ENCODE measurements at regions not wholly inside any gene's neighbourhood (a gene's known extent, or its start where the extent isn't known, plus 50 kb on each side); places are given as distances from the start of the nearest gene placed in this dataset.

GRCh38 chr10:131736321-131736980 lies 164.4 kb upstream of the PPP2R2D start:
- H3K9me3 ChIP-seq (ENCODE audit: control insufficient read depth in 5 of 5, low read length in 5 of 5): peaks cover 3 to 23% (median 13%) of the 10 kb centered on the region in 5 donors
- H3K4me1 ChIP-seq (ENCODE audit: control insufficient read depth in 5 of 5, insufficient read depth in 5 of 5, low read length in 5 of 5): no peaks in the 10 kb centered on the region
- H3K9ac ChIP-seq (ENCODE audit: low read length in 5 of 5): no peak overlapping the region
- H3K36me3 ChIP-seq (ENCODE audit: control insufficient read depth in 5 of 5, insufficient read depth in 5 of 5, low read length in 5 of 5): no peaks in the 10 kb centered on the region
- H3K27ac ChIP-seq (ENCODE audit: low read depth, low read length): no peak overlapping the region
- no peak overlapping the region for H3K4me3 ChIP-seq (ENCODE audit: low read depth in 1 of 5, low read length in 5 of 5)
- H3K27me3 ChIP-seq (ENCODE audit: control insufficient read depth in 5 of 5, insufficient read depth in 4 of 5, low read length in 5 of 5): peaks cover 0 to 21% (median 15%) of the 10 kb centered on the region in 5 donors

- Histone ChIP-seq H3K27ac (ENCODE audit: low read depth, low read length) (no peak overlapping the region), H3K4me1 (ENCODE audit: control insufficient read depth in 5 of 5, insufficient read depth in 5 of 5, low read length in 5 of 5) (no peaks in the 10 kb centered on the region), H3K9ac (ENCODE audit: low read length in 5 of 5) (no peak overlapping the region), H3K4me3 (ENCODE audit: low read depth in 1 of 5, low read length in 5 of 5) (no peak overlapping the region), H3K36me3 (ENCODE audit: control insufficient read depth in 5 of 5, insufficient read depth in 5 of 5, low read length in 5 of 5) (no peaks in the 10 kb centered on the region), H3K9me3 (ENCODE audit: control insufficient read depth in 5 of 5, low read length in 5 of 5) (peaks cover 0 to 10% (median 3%) of the 10 kb centered on the region in 5 donors), H3K27me3 (ENCODE audit: control insufficient read depth in 5 of 5, insufficient read depth in 4 of 5, low read length in 5 of 5) (peaks cover 1 to 23% (median 20%) of the 10 kb centered on the region in 5 donors)
Measured at GRCh38 chr10:131737543-131738395, 163.0 kb upstream of the PPP2R2D start.

GRCh38 chr10:131738396-131738735 lies 162.4 kb upstream of the PPP2R2D start:
- H3K36me3 ChIP-seq (ENCODE audit: control insufficient read depth in 5 of 5, insufficient read depth in 5 of 5, low read length in 5 of 5): no peaks in the 10 kb centered on the region
- no peak overlapping the region for H3K9ac ChIP-seq (ENCODE audit: low read length in 5 of 5)
- H3K4me1 ChIP-seq (ENCODE audit: control insufficient read depth in 5 of 5, insufficient read depth in 5 of 5, low read length in 5 of 5): peaks cover 0 to 2% (median 0%) of the 10 kb centered on the region in 5 donors
- H3K27ac ChIP-seq (ENCODE audit: low read depth, low read length): no peak overlapping the region
- no peak overlapping the region for H3K4me3 ChIP-seq (ENCODE audit: low read depth in 1 of 5, low read length in 5 of 5)
- peaks cover 7 to 28% (median 26%) of the 10 kb centered on the region in 5 donors for H3K27me3 ChIP-seq (ENCODE audit: control insufficient read depth in 5 of 5, insufficient read depth in 4 of 5, low read length in 5 of 5)
- H3K9me3 ChIP-seq (ENCODE audit: control insufficient read depth in 5 of 5, low read length in 5 of 5): peaks cover 0 to 6% (median 0%) of the 10 kb centered on the region in 5 donors

GRCh38 chr10:131739206-131739605 lies 161.6 kb upstream of the PPP2R2D start:
- no peak overlapping the region for H3K27ac ChIP-seq (ENCODE audit: low read depth, low read length)
- no peak overlapping the region for H3K9ac ChIP-seq (ENCODE audit: low read length in 5 of 5)
- H3K9me3 ChIP-seq (ENCODE audit: control insufficient read depth in 5 of 5, low read length in 5 of 5): peaks cover 0 to 6% (median 0%) of the 10 kb centered on the region in 5 donors
- peaks cover 0 to 4% (median 0%) of the 10 kb centered on the region in 5 donors for H3K4me1 ChIP-seq (ENCODE audit: control insufficient read depth in 5 of 5, insufficient read depth in 5 of 5, low read length in 5 of 5)
- peaks cover 13 to 34% (median 32%) of the 10 kb centered on the region in 5 donors for H3K27me3 ChIP-seq (ENCODE audit: control insufficient read depth in 5 of 5, insufficient read depth in 4 of 5, low read length in 5 of 5)
- no peak overlapping the region for H3K4me3 ChIP-seq (ENCODE audit: low read depth in 1 of 5, low read length in 5 of 5)
- no peaks in the 10 kb centered on the region for H3K36me3 ChIP-seq (ENCODE audit: control insufficient read depth in 5 of 5, insufficient read depth in 5 of 5, low read length in 5 of 5)

GRCh38 chr10:131742500-131742951 lies 158.3 kb upstream of the PPP2R2D start:
- Histone ChIP-seq H3K4me3 (ENCODE audit: low read depth in 1 of 5, low read length in 5 of 5) (no peak overlapping the region), H3K36me3 (ENCODE audit: control insufficient read depth in 5 of 5, insufficient read depth in 5 of 5, low read length in 5 of 5) (no peaks in the 10 kb centered on the region), H3K9ac (ENCODE audit: low read length in 5 of 5) (no peak overlapping the region), H3K27ac (ENCODE audit: low read depth, low read length) (no peak overlapping the region), H3K4me1 (ENCODE audit: control insufficient read depth in 5 of 5, insufficient read depth in 5 of 5, low read length in 5 of 5) (peaks cover 0 to 4% (median 0%) of the 10 kb centered on the region in 5 donors), H3K27me3 (ENCODE audit: control insufficient read depth in 5 of 5, insufficient read depth in 4 of 5, low read length in 5 of 5) (peaks cover 21 to 53% (median 46%) of the 10 kb centered on the region in 5 donors), H3K9me3 (ENCODE audit: control insufficient read depth in 5 of 5, low read length in 5 of 5) (peaks cover 0 to 6% (median 0%) of the 10 kb centered on the region in 5 donors)

GRCh38 chr10:131743190-131744151 lies 157.3 kb upstream of the PPP2R2D start:
- Histone ChIP-seq H3K4me1 (ENCODE audit: control insufficient read depth in 5 of 5, insufficient read depth in 5 of 5, low read length in 5 of 5) (peaks cover 0 to 4% (median 0%) of the 10 kb centered on the region in 5 donors), H3K27ac (ENCODE audit: low read depth, low read length) (no peak overlapping the region), H3K9ac (ENCODE audit: low read length in 5 of 5) (no peak overlapping the region), H3K36me3 (ENCODE audit: control insufficient read depth in 5 of 5, insufficient read depth in 5 of 5, low read length in 5 of 5) (no peaks in the 10 kb centered on the region), H3K4me3 (ENCODE audit: low read depth in 1 of 5, low read length in 5 of 5) (no peak overlapping the region), H3K9me3 (ENCODE audit: control insufficient read depth in 5 of 5, low read length in 5 of 5) (peaks cover 0 to 6% (median 0%) of the 10 kb centered on the region in 5 donors), H3K27me3 (ENCODE audit: control insufficient read depth in 5 of 5, insufficient read depth in 4 of 5, low read length in 5 of 5) (peaks cover 21 to 53% (median 45%) of the 10 kb centered on the region in 5 donors)

GRCh38 chr10:131744346-131744745 lies 156.5 kb upstream of the PPP2R2D start:
- H3K27me3 ChIP-seq (ENCODE audit: control insufficient read depth in 5 of 5, insufficient read depth in 4 of 5, low read length in 5 of 5): peaks cover 23 to 53% (median 52%) of the 10 kb centered on the region in 5 donors
- no peak overlapping the region for H3K27ac ChIP-seq (ENCODE audit: low read depth, low read length)
- H3K4me3 ChIP-seq (ENCODE audit: low read depth in 1 of 5, low read length in 5 of 5): no peak overlapping the region

GRCh38 chr10:131745591-131745990 lies 155.2 kb upstream of the PPP2R2D start:
- Histone ChIP-seq H3K27ac (ENCODE audit: low read depth, low read length) (no peak overlapping the region), H3K4me3 (ENCODE audit: low read depth in 1 of 5, low read length in 5 of 5) (no peak overlapping the region), H3K27me3 (ENCODE audit: control insufficient read depth in 5 of 5, insufficient read depth in 4 of 5, low read length in 5 of 5) (peaks cover 24 to 65% (median 56%) of the 10 kb centered on the region in 5 donors)

More at GRCh38 chr10:131744346-131744745, 156.5 kb upstream of the PPP2R2D start:
- Histone ChIP-seq H3K9me3 (ENCODE audit: control insufficient read depth in 5 of 5, low read length in 5 of 5) (peaks cover 0 to 6% (median 0%) of the 10 kb centered on the region in 5 donors), H3K36me3 (ENCODE audit: control insufficient read depth in 5 of 5, insufficient read depth in 5 of 5, low read length in 5 of 5) (no peaks in the 10 kb centered on the region), H3K4me1 (ENCODE audit: control insufficient read depth in 5 of 5, insufficient read depth in 5 of 5, low read length in 5 of 5) (peaks cover 0 to 4% (median 0%) of the 10 kb centered on the region in 5 donors), H3K9ac (ENCODE audit: low read length in 5 of 5) (no peak overlapping the region)

GRCh38 chr10:131746241-131746711 lies 154.5 kb upstream of the PPP2R2D start:
- Histone ChIP-seq H3K27me3 (ENCODE audit: control insufficient read depth in 5 of 5, insufficient read depth in 4 of 5, low read length in 5 of 5) (peaks cover 24 to 67% (median 59%) of the 10 kb centered on the region in 5 donors), H3K36me3 (ENCODE audit: control insufficient read depth in 5 of 5, insufficient read depth in 5 of 5, low read length in 5 of 5) (no peaks in the 10 kb centered on the region), H3K9ac (ENCODE audit: low read length in 5 of 5) (no peak overlapping the region), H3K4me1 (ENCODE audit: control insufficient read depth in 5 of 5, insufficient read depth in 5 of 5, low read length in 5 of 5) (peaks cover 0 to 4% (median 0%) of the 10 kb centered on the region in 5 donors), H3K4me3 (ENCODE audit: low read depth in 1 of 5, low read length in 5 of 5) (no peak overlapping the region), H3K27ac (ENCODE audit: low read depth, low read length) (no peak overlapping the region), H3K9me3 (ENCODE audit: control insufficient read depth in 5 of 5, low read length in 5 of 5) (no peaks in the 10 kb centered on the region)

More at GRCh38 chr10:131745591-131745990, 155.2 kb upstream of the PPP2R2D start:
- Histone ChIP-seq H3K9ac (ENCODE audit: low read length in 5 of 5) (no peak overlapping the region), H3K36me3 (ENCODE audit: control insufficient read depth in 5 of 5, insufficient read depth in 5 of 5, low read length in 5 of 5) (no peaks in the 10 kb centered on the region), H3K4me1 (ENCODE audit: control insufficient read depth in 5 of 5, insufficient read depth in 5 of 5, low read length in 5 of 5) (peaks cover 0 to 4% (median 0%) of the 10 kb centered on the region in 5 donors), H3K9me3 (ENCODE audit: control insufficient read depth in 5 of 5, low read length in 5 of 5) (no peaks in the 10 kb centered on the region)
